Right lung (tissue), 2 donors: ENCODE measurements at regions not wholly inside any gene's neighbourhood (a gene's known extent, or its start where the extent isn't known, plus 50 kb on each side); places are given as distances from the start of the nearest gene placed in this dataset.
"Not testable (repeated sequence)": the region's sequence is repeated elsewhere in the genome, so short reads cannot be mapped to it uniquely, and the experiment has no call there.

ENCODE experiments used
- DNase-seq, 2 donors: peaks; one replicate each; pipeline ENCODE4 v3.0.0-alpha.2; 2013

DNA sequence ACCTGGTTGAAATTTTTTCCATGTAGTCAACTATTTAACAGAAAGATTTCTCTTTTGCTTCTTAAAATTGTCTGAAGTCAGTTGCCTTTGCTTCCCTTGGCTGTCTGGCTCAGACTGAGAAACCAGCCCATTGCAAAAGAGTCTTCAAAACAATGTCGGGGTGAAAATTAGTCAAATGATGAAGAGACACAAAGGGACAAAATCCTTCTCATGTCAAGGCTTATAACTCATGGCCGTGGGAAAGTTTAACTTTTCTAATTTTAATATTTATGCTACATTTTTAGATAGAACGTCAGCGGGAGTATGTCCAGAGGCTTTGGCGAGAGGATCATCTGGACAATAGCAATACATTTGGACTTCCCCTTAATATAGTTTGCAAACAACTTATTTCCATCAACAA is 127.2 kb downstream of the CD164 start:
- DNase-seq: no peak

GRCh38 chr6:109253366-109253765 is 128.9 kb downstream of the CD164 start:
- no peak for DNase-seq

DNA sequence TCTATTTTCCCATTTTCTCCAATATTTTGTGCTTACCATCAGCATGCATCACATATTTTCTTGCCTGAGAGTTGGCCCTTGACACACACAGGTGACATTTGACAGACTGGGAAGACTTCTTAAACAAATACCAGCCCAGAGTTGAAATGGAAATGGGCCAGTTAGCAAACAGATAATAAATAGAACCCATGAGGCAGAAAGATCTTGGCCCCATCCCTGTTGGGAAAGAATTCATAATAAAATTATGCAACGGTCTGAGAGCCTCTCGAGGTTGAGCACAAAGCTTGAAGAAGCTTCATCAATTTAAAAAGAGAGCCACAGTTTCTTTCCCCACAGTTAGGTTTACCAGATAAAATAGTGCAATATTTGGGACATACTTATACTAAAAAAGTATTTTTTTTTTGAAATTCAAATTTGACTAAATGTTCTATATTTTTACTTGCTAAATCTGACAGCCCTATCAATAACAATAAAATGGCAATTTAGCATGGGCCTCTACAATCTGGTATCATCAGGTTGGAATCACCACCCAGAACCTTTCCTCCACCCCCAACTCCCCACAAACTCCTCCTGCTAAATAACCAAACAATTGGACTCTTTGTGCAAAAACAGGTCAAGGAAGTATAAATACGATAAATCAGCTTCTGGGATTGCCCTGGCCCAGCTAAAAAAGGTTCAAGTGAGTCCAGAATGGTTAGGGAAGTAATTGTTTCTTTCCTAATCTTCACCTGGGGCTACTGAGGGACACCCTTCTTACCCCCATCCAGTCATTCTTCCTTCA is 129.8 kb downstream of the CD164 start:
- DNase-seq: no peak

GRCh38 chr6:109251839-109252238 is 130.4 kb downstream of the CD164 start:
- no peak for DNase-seq

DNA sequence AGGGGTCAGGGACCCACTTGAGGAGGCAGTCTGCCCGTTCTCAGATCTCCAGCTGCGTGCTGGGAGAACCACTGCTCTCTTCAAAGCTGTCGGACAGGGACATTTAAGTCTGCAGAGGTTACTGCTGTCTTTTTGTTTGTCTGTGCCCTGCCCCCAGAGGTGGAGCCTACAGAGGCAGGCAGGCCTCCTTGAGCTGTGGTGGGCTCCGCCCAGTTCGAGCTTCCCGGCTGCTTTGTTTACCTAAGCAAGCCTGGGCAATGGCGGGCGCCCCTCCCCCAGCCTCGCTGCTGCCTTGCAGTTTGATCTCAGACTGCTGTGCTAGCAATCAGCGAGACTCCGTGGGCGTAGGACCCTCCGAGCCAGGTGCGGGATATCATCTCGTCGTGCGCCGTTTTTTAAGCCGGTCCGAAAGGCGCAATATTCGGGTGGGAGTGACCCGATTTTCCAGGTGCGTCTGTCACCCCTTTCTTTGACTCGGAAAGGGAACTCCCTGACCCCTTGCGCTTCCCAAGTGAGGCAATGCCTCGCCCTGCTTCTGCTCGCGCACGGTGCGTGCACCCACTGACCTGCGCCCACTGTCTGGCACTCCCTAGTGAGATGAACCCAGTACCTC is 131.6 kb downstream of the CD164 start:
- not testable (repeated sequence) for DNase-seq

DNA sequence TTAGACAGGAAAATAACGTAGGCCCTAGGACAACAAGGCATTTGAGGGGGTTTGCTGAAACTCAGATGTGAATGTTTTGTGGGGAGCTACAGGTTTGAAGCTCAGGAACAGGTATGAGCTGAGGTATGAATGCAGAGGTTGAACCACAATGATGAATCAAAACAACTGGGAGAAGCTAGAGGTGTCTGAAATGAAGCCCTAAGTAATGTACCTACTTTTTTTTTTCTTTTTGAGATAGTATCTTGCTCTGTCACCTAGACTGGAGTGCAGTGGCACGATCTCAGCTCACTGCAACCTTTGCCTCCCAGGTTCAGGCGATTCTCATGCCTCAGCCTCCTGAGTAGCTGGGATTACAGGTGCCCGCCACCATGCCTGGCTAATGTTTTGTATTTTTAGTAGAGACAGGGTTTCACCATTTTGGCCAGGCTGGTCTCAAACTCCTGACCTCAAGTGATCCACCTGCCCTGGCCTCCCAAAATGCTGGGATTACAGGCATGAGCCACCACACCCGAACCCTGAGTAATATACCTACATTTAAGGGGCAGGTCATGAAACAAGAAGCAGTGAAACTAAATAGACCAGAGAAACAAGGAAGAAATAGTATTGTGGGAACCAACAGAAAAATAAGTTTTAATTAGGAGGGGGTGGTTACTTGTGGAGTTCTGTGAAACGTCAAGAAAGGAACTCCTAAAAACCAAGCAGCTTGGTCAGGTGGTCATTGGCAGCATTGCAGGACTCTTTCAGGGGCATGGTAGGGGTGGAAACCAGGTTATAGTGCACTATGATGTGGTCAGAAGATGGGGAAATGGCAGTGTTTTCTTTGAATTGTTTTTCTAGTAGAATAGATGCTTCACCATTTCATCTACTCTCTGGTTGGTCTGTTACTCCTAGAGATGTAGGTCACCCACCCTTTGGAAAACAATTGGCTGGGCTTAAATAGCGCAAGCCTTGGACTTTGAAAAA is 138.1 kb downstream of the CD164 start:
- no peak for DNase-seq

- no peak for DNase-seq
These were observed 139.3 kb downstream of the CD164 start for GRCh38 chr6:109242925-109243324.

GRCh38 chr6:109242029-109242428 is 140.2 kb downstream of the CD164 start:
- no peak for DNase-seq

DNA sequence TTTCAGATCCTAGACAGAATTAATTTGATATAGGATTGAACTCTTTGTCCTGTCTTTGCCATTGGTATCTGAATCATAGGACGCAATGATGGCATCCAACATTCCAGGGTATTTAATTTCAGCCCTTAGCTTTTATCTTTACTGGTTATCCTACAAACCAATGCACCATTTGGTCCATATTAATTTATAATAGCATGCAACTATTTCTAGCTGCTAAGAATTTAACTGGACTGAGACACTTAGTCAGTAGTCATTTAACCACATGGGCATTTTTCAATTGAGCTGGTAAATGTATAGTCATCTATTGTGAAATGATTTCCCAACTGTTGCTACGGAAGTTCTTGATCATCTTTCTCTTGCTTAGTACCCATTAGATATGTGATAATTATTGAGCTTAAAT is 141.1 kb downstream of the CD164 start:
- DNase-seq: no peak

GRCh38 chr6:109240370-109241084 is 141.7 kb downstream of the CD164 start:
- DNase-seq: no peak

DNA sequence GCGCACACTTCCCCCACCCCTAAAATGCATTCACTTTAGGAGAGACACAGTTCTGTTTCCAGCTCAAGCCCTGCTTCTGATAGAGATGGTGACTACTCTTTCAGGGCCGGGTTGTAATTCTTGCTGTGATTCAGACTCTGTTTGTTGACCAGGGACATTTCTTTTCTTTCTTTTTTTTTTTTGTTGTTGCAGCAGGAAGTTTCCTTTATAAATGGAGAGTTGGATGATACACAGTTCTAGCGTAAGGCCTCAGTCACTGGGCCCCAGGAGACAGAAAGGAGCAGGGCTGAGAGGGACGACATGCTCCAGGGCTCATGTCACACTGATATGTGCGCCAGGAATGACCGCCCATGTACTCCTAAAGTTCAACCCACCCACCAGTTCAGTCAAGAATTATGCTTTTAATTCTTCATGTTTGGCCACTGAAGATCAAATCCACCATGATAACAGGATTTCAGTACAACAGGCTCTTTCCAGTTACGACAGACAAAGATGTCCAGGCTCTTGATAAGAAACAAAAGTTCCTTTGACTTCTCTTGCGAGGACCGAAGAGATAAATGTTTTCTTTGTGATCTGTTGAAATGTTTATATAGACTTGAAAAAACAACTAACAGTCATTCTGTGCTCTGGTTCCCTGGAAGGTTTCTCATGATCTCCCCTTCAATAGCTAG is 142.5 kb downstream of the CD164 start:
- DNase-seq: no peak

DNA sequence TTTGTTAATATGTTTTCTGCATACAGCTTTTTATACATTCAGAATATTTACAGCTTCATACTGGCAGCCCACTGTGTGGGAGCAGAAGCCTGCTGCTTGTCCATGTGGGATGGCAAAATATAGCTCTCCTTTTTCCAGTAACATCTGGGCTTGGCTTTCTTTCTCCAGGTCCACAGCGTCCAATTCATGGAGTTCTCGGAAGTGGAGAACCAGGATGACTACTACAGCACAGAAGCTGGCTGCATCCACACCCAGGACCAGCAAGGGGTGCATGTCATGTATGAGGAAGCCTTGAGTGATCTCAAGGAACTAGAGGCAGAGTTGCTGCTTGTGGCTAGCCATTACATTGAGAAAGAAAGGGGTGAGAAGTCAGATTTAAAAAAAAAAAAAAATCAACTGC is 143.1 kb downstream of the CD164 start:
- no peak for DNase-seq

- DNase-seq: no peak
These were observed 143.1 kb downstream of the CEP57L1 start for GRCh38 chr6:109238396-109238795.

GRCh38 chr6:109237986-109238329 is 142.7 kb downstream of the CEP57L1 start:
- DNase-seq: no peak

GRCh38 chr6:109237077-109237985 is 142.0 kb downstream of the CEP57L1 start:
- no peak for DNase-seq

GRCh38 chr6:109236115-109237076 is 141.1 kb downstream of the CEP57L1 start:
- no peak for DNase-seq

DNA sequence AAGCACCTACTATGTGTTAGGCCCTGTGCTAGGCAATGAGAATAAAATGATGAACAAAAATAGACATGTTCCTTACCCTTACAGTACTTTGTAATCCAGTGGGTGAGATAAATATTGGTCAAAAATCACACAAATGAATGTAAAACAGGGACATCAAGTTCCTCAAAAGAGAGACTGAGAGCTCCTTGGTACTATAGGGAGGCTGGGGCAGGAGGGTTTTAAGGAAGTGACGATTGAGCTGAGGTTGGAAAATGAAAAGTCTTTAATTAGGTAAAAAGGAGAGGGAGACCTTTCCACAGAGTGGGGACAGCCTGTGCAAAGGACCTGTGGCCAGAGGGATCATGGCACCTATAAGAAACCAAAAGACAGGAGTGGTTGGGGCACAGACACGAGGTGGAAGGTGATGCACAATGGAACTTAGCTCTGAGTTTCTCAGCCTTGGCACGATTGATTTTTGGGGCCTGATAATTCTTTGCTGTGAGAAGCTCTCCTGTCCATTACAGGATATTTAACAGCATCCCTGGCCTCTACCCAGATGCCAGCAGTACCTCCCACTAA is 140.3 kb downstream of the CEP57L1 start:
- DNase-seq: no peak

DNA sequence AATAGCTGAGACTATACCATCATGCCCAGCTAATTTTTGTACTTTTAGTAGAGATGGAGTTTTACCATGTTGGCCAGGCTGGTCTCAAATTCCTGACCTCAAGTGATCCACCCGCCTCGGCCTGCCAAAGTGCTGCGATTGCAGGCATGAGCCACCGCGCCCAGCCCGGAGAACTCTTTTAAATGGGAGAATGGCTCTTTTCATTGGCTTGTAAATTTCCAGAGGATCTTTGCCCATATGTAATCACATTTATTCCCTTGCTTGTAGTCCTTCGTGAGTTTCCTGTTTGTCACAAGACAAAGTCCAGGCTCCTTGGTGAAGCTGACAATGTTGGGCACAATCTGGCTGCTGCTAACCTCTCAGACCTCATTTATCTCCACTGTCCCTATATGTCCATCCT is 135.1 kb downstream of the CEP57L1 start:
- DNase-seq: no peak

DNA sequence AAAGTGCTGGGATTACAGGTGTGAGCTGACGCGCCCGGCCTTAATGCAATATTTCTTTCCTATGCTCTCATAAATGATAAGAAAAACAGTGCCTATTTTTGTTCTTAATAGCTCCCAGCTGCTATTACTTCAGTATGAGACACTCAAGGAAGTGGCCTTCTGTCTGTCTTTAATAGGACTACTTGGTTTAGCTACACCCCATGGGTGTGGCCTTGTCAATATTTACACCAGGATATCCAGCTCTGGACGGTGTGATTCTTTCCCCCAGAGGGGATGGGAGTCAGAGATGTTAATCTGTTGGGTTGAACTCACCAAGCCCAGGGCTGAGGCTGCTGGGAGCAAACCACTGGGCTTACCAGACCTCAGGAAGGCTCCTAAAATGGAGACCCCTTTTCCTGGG is 134.2 kb downstream of the CEP57L1 start:
- DNase-seq: no peak
